NCI-H128 (cell line): ENCODE measurements at regions not wholly inside any gene's neighbourhood (a gene's known extent, or its start where the extent isn't known, plus 50 kb on each side); places are given as distances from the start of the nearest gene placed in this dataset.
"Not testable (repeated sequence)": the region's sequence is repeated elsewhere in the genome, so short reads cannot be mapped to it uniquely, and the experiment has no call there.

Experiments
- DNase-seq: peaks from one replicate; lab custom pipeline; 2025; ENCODE audit not compliant: unreplicated experiment; lab: John Stamatoyannopoulos, UW

DNA sequence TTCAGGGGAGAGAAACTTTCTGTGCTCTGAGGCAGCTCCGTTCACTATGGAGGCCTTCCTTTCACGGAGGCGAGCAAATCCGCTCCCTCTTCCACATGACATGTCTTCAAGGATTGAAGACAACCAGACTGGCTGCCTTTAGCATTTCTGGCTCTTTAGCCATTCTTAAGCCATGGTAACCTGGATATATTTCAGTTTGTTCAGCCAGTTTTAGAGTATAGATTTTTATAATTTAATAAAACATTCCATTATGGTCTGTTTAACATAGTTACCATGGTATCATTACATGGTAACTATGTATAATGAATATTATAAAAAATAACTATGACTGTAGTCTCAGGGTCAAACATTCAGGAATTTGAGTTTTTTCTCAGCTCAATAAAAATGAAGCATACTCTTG lies 54.2 kb upstream of the NFIA start:
- DNase-seq, result no peak

DNA sequence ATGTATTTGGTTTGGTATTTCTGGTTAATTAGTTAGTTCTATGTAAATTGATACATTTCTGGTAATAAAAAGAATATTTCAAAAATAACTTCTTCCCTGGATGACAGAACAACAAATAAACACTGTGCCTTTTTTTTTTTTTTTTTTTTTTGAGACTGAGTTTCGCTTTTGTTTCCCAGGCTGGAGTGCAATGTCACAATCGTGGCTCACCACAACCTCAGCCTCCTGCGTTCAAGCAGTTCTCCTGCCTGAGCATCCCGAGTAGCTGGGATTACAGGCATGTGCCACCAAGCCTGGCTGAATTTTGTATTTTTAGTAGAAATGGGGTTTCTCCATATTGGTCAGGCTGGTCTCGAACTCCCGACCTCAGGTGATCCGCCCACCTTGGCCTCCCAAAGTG lies 64.3 kb upstream of the NFIA start:
- DNase-seq, result not testable (repeated sequence)

GRCh38 chr1:61017651-61018050 lies 64.7 kb upstream of the NFIA start:
- DNase-seq, result no peak

DNA sequence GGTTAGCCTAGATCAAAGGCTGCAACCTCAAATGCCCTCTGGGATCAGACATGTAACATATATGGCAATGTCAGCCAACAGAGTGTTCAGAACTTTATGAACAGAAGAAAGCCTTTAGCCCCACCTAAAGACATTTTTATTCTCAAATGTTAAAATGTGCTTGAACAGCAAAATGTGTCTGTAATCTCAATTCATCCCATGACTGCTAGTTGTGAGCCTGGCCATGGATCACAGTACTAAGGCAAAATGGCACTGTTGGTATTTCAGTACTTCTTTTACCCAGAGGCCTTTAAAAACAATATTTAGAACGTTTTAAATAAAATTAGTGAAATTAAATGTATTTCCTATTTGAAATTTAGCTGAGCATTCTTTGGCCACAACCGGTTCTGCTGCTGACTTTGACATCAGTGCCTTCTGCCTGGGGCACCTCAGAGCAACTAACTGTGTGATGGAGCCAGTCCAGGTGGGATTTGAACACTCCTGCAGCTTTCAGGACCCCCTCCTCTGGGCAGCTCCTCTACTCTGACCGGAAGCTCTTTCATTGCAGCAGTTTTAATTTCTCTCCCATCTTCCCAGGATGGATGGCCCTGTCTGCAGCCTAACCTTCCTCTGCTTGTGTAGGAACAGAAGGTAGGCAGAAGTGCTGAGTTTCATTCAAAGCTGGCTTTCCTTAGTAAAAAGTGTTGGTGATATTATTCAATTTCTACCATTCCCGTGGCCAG lies 68.3 kb upstream of the NFIA start:
- no peak for DNase-seq

DNA sequence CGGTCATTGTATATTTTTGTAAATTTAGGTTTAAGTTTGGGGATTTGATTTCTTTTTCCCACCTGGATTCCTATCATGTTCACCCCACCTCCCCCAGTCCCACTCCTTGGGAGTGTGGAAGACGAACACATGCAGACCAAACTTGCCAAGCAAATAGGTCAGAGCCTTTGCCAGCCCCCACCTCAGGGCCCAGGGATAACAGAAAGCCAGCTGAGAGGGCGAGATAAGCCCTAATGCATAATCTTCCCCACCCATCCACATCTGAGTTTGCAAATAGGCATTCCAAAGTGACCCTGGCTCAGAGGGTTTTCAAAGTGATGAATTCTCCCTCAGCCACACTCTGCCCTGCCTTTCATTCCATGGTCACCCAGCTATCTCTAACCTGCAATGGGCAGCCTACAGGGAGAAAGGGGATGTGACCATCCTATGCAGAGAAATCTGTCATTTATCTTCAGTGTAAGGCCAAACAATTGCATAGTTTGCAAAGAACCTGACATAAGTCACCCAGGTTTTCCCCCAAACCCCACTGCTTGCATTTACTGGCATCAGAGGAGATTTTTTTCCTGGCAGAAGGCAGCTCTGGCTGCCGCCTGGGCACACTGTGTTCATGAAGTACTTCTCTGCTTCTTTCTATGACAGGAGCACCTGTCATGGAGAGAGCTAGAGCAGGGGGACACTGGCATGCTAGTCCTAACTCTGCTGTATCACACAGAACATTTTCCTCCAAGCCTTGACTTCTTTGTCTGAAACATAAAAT lies 69.0 kb upstream of the NFIA start:
- no peak for DNase-seq

GRCh38 chr1:61012341-61012761 lies 70.0 kb upstream of the NFIA start:
- no peak for DNase-seq

GRCh38 chr1:61011561-61012263 lies 70.6 kb upstream of the NFIA start:
- peak; percentile 90 for DNase-seq

DNA sequence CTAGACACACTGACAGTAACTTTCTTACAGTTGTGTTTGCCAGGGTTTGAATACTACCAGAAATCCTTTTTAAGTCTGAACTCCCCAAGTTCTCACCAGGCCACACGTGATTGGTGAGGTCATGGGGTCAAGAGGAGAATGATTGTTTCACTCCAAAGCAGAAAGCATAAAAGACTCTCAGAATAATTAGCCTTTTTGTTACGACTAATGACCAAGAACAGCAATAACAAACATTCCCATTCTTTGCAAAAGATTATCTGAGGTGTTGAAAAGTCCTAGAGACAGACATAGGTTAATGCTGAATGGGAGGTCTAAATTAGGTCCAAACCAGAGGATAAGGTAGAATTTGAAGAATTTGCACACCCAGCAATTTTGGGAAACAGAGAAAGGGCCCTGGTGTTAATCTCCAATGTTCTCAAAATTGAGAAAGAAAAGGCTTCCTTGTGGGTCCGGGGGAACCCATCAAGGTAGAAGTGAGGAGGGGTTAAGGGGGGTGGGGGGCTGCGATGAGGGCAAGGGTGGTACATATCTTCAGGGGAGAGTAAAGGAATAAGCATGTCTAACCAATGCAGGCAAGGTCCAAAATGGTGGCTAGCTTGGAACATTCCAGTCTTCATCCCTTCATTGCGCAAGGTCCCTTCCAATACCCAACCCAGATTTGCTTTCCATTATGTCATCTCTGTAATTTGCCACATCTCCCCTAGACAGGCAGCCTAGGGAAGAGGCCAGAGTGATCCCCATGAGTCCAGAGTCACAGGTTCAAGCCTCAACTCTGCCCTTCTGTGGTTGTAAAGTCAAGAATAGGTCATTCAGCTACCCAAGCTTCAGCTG lies 74.6 kb upstream of the NFIA start:
- DNase-seq, result no peak

DNA sequence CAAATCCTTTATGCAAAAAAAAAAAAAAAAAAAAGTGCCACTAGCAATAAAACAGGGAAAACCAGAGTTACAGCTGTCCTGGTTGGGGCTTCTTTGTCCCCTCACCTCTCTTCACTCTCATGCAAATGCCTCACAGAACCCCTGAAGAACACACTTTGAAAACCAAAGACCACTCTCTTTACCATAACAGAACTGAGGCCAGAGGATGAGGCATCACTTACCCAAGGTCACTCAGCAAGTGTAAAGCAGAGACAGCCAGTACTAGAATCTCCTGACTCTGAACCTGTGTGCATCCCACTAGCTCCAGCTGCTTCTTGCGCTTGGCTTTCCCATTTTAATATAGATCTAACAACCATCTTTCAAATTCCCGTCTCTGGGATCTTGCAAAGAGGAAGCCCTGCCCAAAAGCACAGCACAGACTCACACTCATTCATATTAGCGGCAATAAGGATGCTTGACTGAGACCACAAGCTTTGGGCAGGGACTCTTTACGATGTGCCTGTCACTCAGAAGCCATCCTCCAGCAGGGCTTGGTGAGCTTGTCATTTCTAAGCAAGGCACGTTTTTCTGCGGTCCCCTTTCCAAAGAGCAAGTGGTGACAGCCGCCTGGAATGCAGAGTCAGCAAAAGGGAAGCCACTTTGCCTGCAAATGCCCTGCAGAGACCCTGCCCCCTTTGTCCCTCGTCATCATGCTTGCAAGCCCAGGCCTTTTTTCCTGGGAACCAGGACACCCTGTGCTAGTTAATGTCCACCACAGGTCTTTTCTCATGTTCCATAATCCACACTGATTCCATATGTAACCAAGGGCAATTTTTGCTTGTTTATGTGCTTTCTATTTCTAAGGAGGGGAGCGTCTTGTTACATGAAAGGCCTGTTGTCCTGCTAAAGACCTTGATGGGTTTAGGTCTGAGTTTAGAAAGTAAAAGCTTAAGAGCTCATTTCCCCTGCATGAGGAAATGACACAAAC lies 76.5 kb upstream of the NFIA start:
- DNase-seq, result no peak

- no peak for DNase-seq
Measured at GRCh38 chr1:61004262-61005003, 77.9 kb upstream of the NFIA start.

DNA sequence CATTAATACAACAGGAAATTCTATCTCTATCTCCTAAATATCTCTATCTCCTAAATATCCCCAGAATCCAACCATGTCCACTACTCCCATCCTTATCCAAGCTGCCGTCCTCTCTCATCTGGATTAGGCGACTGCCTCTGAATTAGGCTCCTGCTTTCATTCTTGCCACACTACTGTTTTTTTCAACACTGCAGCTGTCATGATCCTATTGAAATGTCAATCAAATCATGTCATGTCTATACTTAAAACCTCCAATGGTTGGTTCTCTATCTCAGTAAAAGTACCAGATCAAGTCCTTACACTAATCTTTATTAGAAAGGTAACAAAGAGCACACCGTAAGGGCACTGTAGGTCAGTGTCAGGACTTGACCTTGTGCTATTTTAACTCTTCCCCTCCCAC lies 82.0 kb upstream of the NFIA start:
- DNase-seq, result no peak

GRCh38 chr1:60998786-60999185 lies 83.6 kb upstream of the NFIA start:
- no peak for DNase-seq

DNA sequence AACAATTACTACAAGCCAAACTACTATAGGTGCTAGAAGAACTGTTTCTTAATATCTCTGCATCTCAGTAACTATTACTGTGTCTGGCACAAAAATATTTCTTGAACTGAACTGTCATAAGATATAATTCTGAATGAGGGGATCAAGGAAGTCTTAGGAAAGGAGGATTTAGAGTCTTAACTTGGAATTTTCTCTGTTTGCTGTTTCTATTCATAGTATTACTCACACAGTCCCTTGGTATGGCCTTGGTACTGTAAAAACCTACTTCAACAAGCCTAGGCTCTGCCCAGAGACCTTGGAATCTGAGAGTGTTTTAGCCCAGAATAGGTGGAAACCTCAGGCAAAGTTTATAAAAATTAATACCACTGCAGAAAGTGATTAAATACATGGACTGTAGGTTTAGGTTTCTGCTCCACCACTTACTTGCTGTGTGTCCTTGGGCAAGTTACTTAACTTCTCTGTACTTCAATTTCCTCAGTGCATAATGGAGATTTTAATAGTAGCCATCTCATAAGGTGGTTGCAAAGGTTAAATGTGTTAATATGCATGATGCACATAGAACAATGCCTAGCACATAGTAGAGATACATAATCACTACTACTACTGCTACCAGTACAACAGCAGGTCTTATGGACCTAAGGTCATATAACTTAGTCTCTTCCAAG lies 87.4 kb upstream of the NFIA start:
- no peak for DNase-seq

DNA sequence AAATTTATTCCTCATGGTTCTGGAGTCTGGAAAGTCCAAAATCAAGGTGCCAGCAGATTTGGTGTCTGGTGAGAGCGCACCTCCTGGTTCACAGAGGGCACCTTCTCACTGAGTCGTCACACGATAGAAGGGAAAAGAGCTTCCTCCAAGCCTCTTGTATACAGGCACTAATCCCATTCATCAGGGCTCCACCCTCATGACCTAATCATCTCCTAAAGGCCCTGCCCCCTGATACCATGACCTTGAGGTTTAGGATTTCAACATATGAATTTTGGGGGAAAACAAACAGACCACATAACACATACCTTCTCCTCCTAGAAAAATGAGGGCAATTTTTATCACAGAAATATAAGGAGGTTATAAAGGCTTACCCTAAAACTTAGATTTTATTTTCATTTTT lies 88.0 kb upstream of the NFIA start:
- no peak for DNase-seq

DNA sequence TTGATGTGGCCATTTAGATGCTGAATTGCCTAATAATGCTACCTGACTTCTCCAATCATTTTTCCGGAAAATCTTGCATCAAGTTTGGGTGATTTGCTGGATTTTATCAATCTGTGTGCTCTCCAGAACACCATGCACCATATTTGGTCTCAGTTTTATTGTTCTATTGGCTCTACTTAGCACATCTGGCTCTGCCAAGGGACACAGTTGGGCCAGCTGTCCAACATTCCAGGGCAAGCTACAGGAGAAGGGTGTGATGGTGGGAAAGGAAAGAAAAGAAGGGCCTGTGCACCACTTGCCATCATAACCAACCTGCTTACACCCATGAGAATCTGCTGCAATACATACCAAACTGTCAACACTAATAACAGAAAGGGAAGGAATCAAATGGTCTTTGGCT lies 90.2 kb upstream of the NFIA start:
- DNase-seq, result no peak

- DNase-seq, result no peak
Measured at GRCh38 chr1:60990714-60991090, 91.7 kb upstream of the NFIA start.

DNA sequence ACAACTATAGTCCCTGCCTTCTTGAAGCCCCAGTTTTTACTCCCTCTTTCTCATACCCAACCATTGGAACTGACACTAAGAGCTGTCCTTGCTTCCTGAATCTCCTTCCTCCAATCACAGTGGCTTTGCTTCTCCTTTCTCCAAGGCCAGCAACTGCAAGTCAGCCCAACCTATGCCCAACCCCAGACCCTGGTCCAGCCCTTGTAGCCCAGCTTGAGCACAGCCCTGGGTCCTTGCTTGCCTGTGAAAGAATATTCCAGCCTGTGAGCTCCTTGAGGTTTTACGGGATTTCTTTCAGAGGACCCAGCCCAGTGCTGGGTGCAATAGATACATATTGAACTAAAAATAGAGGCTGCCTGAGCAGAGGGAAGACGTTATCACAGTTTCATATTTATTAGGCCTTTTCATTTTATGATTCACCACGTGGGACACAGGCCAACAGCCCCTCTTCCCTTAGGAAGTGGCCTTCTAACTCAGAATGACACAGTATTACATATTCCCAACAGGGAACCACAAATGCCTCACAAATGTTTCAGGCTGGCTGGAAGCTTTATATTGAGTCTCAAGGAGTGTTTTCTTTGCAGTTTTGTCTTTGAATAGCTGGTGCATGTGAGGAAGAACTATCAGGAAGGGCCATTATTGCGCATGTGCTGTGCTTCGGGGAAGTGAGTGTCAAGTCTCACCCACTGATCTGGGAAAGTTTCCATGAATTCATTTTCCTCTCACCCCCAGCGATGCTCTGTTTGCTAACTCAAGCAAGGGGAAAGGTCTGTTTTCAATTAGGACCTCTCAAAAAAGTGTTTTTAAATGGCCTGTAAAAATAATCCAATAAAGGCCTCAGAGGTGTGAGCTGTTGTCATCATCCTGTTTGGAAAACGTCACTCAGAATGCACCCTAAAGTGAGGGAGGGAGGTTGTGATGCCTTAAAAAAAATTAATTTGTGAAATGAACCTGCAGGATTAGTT lies 92.3 kb upstream of the NFIA start:
- no peak for DNase-seq

- no peak for DNase-seq
Measured at GRCh38 chr1:60988891-60989290, 93.5 kb upstream of the NFIA start.
